ENCODE measurements at regions not wholly inside any gene's neighbourhood (a gene's known extent, or its start where the extent isn't known, plus 50 kb on each side); places are given as distances from the start of the nearest gene placed in this dataset.

DNA sequence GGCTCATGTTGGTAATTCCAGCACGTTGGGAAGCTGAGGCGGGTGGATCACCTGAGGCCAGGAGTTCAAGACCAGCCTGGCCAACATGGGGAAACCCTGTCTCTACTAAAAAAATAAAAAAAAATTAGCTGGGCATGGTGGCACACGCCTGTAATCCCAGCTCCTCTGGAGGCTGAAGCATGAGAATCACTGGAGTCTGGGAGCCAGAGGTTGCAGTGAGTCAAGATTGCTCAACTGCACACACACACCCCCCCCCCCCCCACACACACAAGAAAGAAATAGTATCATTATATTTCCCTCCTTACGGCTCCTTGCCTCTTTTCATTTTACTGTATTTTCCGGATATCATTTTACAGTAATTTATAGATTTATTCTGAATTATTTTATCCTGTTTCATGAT lies 963.1 kb upstream of the GOT2 start:
- Mint-ChIP-seq H3K9me3 (peaks cover 1% of the 10 kb centered on the region), H3K36me3 (no peaks in the 10 kb centered on the region), H3K27me3 (no peaks in the 10 kb centered on the region), H3K4me3 (no peak overlapping the region), H3K4me1 (no peaks in the 10 kb centered on the region), H3K27ac (no peak overlapping the region)
- no peak for DNase-seq (ENCODE audit: low spot score in 2 of 2)
- no peak for ATAC-seq (ENCODE audit: low read depth)

DNA sequence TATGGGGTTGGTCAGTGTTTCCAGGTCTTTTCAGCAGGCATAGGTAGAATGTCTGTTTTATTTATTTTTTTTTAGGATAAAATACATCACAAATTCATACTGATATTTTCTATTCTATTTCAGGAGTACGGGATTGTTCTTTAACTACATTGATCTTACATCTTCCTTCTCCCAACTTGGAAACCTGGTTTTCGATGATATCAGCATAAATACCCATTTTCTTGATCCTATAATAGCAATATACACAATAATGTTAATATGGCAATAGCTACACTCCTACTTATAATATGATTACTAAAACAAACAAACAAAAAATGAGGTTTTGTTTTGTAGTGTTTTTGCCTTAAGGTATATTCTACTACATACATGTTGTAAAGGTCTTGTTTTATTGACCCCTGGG lies 962.4 kb upstream of the GOT2 start:
- Mint-ChIP-seq H3K27me3 (no peaks in the 10 kb centered on the region), H3K36me3 (no peaks in the 10 kb centered on the region), H3K27ac (no peak overlapping the region), H3K4me3 (no peak overlapping the region), H3K9me3 (peaks cover 3% of the 10 kb centered on the region), H3K4me1 (no peaks in the 10 kb centered on the region)
- ATAC-seq (ENCODE audit: low read depth) (no peak), DNase-seq (ENCODE audit: low spot score in 2 of 2) (no peak)

GRCh38 chr16:59690216-59690615 lies 956.1 kb upstream of the GOT2 start:
- no peak for ATAC-seq (ENCODE audit: low read depth)
- H3K4me3 Mint-ChIP-seq = no peak overlapping the region
- no peaks in the 10 kb centered on the region for H3K4me1 Mint-ChIP-seq
- peaks cover 9% of the 10 kb centered on the region for H3K9me3 Mint-ChIP-seq
- DNase-seq (ENCODE audit: low spot score in 2 of 2) = no peak
- H3K27me3 Mint-ChIP-seq = no peaks in the 10 kb centered on the region
- H3K36me3 Mint-ChIP-seq = no peaks in the 10 kb centered on the region
- no peak overlapping the region for H3K27ac Mint-ChIP-seq

DNA sequence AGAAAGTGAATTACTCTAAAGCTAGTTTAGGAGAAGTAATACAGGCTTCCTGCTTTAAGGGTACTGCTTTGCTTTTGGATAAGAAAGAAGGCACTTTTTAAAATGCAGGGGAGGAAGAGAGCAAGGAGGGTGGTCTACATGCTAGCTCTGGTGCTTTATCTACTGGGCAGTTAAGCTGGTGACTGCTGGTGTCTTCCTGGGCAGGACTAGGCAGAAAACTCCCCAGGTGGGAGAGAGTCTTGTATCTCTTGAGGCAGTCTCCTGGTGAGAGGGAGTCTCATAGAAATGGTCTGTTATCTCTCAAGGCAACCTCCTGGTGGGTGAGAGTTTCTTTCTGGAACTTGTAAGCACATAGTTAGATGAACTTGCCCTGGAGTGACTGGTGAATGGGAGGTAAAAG lies 953.9 kb upstream of the GOT2 start:
- H3K27me3 Mint-ChIP-seq = no peaks in the 10 kb centered on the region
- ATAC-seq (ENCODE audit: low read depth) (no peak), DNase-seq (ENCODE audit: low spot score in 2 of 2) (no peak)
- H3K9me3 Mint-ChIP-seq = peaks cover 9% of the 10 kb centered on the region
- H3K27ac Mint-ChIP-seq = no peak overlapping the region
- no peaks in the 10 kb centered on the region for H3K4me1 Mint-ChIP-seq
- H3K36me3 Mint-ChIP-seq = no peaks in the 10 kb centered on the region
- no peak overlapping the region for H3K4me3 Mint-ChIP-seq

- Mint-ChIP-seq H3K9me3 (peaks cover 7% of the 10 kb centered on the region), H3K27ac (no peak overlapping the region), H3K36me3 (no peaks in the 10 kb centered on the region), H3K27me3 (no peaks in the 10 kb centered on the region), H3K4me1 (no peaks in the 10 kb centered on the region), H3K4me3 (no peak overlapping the region)
- no peak for ATAC-seq (ENCODE audit: low read depth)
- DNase-seq (ENCODE audit: low spot score in 2 of 2) = no peak
Measured at GRCh38 chr16:59686405-59686804, 952.3 kb upstream of the GOT2 start.

DNA sequence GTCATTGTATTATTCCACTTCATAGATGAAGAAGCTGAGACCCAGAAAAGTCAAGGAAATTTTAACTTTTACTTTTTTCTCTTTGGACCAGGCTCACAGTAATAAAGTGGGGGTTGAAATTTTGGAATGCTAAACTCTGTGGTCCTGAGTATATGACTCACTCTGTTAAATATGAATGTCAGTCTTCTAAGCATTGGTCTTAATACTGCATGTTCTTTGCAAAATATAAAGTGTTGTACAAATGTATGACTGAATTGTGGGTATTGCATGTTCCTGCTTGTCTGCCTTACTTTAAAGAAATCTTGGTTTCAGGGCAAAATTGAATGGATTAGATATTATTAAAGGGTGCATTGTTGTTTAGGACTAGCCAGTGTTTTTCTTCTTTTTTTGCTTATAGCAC lies 950.8 kb upstream of the GOT2 start:
- DNase-seq (ENCODE audit: low spot score in 2 of 2) = no peak
- no peak overlapping the region for H3K27ac Mint-ChIP-seq
- ATAC-seq (ENCODE audit: low read depth) = no peak

DNA sequence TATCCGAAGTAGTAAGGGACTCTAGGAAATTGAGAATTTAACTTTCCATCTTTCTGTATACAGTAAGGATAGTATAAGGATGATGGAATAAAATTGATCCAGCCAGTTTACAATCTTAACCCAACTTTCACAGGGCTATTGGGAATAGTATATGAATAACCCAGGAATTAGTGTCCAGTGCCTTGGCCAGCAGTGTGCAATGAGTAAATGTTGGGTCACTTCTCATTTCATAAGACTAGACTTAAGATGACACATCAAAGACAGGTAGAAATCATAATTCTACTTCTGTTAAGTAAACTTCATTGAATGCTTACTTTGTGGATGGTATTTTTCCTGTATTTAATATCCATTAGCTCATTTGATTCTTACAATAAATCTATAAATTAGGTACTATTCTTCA lies 949.6 kb upstream of the GOT2 start:
- ATAC-seq (ENCODE audit: low read depth) (no peak), DNase-seq (ENCODE audit: low spot score in 2 of 2) (no peak)
- H3K4me1 Mint-ChIP-seq = no peaks in the 10 kb centered on the region
- H3K27ac Mint-ChIP-seq = no peak overlapping the region
- no peaks in the 10 kb centered on the region for H3K27me3 Mint-ChIP-seq
- H3K36me3 Mint-ChIP-seq = no peaks in the 10 kb centered on the region
- H3K4me3 Mint-ChIP-seq = no peak overlapping the region
- peaks cover 6% of the 10 kb centered on the region for H3K9me3 Mint-ChIP-seq

More for the DNA sequence above, 950.8 kb upstream of the GOT2 start:
- Mint-ChIP-seq H3K36me3 (no peaks in the 10 kb centered on the region), H3K4me1 (no peaks in the 10 kb centered on the region), H3K9me3 (peaks cover 6% of the 10 kb centered on the region), H3K27me3 (no peaks in the 10 kb centered on the region), H3K4me3 (no peak overlapping the region)

DNA sequence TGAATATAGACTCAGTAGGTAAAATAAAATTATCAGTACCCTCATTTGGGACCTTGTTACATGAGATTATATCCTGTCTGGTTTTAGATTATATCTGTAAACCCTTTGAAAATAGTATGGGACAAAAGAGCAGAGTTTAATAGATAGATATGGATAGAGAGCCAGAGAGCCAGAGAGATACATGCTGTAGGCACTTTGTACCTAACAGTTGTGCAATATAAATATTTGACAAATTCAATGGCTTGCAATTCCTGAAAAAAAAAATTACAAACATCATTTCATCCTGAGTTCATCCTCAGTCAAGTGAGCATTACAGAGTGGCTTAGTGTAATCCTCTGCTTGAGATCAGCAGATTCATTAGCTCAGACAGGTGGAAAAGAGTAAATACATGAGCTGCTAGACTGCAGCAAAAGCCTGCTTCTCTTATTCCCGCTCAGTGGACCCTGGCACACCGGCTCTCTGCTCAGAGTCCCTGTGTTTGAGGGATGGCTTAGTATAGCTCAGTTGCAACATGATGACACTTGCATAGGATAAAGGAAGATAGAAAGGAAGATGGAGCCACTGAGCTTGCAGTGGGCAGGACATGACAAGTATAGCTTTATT lies 931.6 kb upstream of the GOT2 start:
- H3K36me3 Mint-ChIP-seq = no peaks in the 10 kb centered on the region
- DNase-seq (ENCODE audit: low spot score in 2 of 2) (no peak), ATAC-seq (ENCODE audit: low read depth) (no peak)
- peaks cover 7% of the 10 kb centered on the region for H3K9me3 Mint-ChIP-seq
- no peaks in the 10 kb centered on the region for H3K27me3 Mint-ChIP-seq
- H3K27ac Mint-ChIP-seq = peak overlapping the region; percentile 45
- no peaks in the 10 kb centered on the region for H3K4me1 Mint-ChIP-seq
- no peak overlapping the region for H3K4me3 Mint-ChIP-seq

DNA sequence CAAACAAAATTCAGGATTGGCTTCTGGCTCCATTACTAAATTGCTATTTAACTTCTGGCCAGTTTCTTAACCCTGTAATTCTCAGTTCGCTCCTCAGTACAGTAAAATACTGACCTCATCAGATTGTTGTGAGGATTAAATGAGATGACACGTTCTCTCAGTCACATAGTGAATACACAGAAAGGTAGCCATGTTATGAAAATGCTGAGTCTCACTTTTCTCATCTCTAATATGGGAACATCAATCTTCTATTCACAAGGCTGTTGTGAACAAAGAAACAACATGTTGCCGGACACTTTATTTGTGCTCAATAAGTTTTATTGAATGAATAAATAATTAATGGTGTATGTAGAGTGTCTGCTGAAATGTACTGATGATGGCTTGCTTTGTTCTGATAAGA lies 924.5 kb upstream of the GOT2 start:
- no peaks in the 10 kb centered on the region for H3K27me3 Mint-ChIP-seq
- no peaks in the 10 kb centered on the region for H3K4me1 Mint-ChIP-seq
- ATAC-seq (ENCODE audit: low read depth) (no peak), DNase-seq (ENCODE audit: low spot score in 2 of 2) (no peak)
- H3K9me3 Mint-ChIP-seq = peaks cover 8% of the 10 kb centered on the region
- no peak overlapping the region for H3K4me3 Mint-ChIP-seq
- H3K36me3 Mint-ChIP-seq = no peaks in the 10 kb centered on the region
- no peak overlapping the region for H3K27ac Mint-ChIP-seq

DNA sequence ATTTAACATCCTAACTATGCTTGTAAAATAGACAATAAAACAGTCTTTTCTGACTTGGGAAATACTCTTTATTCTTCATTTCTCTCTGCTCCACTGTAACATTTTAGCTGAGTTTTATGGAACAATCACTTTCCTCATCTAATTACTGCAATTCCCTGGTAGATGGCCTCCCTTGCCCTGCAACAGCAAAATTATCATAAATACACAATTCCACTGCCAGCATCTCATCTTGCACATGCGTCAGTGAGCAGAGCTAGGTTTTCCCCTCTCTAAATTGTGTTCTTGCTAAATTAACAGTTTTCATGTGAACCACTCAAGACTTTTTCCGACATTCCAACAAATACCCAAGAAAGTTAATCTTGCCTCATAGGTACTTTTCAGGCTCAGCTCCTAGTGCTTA lies 920.9 kb upstream of the GOT2 start:
- ATAC-seq (ENCODE audit: low read depth) = no peak
- no peaks in the 10 kb centered on the region for H3K27me3 Mint-ChIP-seq
- no peaks in the 10 kb centered on the region for H3K4me1 Mint-ChIP-seq
- no peak overlapping the region for H3K27ac Mint-ChIP-seq
- H3K9me3 Mint-ChIP-seq = peaks cover 12% of the 10 kb centered on the region
- H3K36me3 Mint-ChIP-seq = no peaks in the 10 kb centered on the region
- no peak overlapping the region for H3K4me3 Mint-ChIP-seq
- DNase-seq (ENCODE audit: low spot score in 2 of 2) = no peak

GRCh38 chr16:59654455-59654854 lies 920.3 kb upstream of the GOT2 start:
- no peak for ATAC-seq (ENCODE audit: low read depth)
- H3K4me1 Mint-ChIP-seq = no peaks in the 10 kb centered on the region
- no peak overlapping the region for H3K4me3 Mint-ChIP-seq
- no peak for DNase-seq (ENCODE audit: low spot score in 2 of 2)
- peaks cover 14% of the 10 kb centered on the region for H3K9me3 Mint-ChIP-seq
- H3K27me3 Mint-ChIP-seq = no peaks in the 10 kb centered on the region
- no peak overlapping the region for H3K27ac Mint-ChIP-seq
- H3K36me3 Mint-ChIP-seq = no peaks in the 10 kb centered on the region

- Mint-ChIP-seq H3K4me1 (no peaks in the 10 kb centered on the region), H3K27ac (no peak overlapping the region)
Measured at GRCh38 chr16:59651662-59652061, 917.5 kb upstream of the GOT2 start.

GRCh38 chr16:59645194-59645593 lies 911.1 kb upstream of the GOT2 start:
- H3K36me3 Mint-ChIP-seq = no peaks in the 10 kb centered on the region
- DNase-seq (ENCODE audit: low spot score in 2 of 2) (no peak), ATAC-seq (ENCODE audit: low read depth) (no peak)
- H3K9me3 Mint-ChIP-seq = peaks cover 6% of the 10 kb centered on the region
- H3K4me1 Mint-ChIP-seq = no peaks in the 10 kb centered on the region
- no peak overlapping the region for H3K27ac Mint-ChIP-seq
- H3K4me3 Mint-ChIP-seq = no peak overlapping the region
- no peaks in the 10 kb centered on the region for H3K27me3 Mint-ChIP-seq

More at GRCh38 chr16:59651662-59652061, 917.5 kb upstream of the GOT2 start:
- ATAC-seq (ENCODE audit: low read depth) (no peak), DNase-seq (ENCODE audit: low spot score in 2 of 2) (no peak)
- Mint-ChIP-seq H3K4me3 (no peak overlapping the region), H3K9me3 (peaks cover 12% of the 10 kb centered on the region), H3K36me3 (no peaks in the 10 kb centered on the region), H3K27me3 (no peaks in the 10 kb centered on the region)

DNA sequence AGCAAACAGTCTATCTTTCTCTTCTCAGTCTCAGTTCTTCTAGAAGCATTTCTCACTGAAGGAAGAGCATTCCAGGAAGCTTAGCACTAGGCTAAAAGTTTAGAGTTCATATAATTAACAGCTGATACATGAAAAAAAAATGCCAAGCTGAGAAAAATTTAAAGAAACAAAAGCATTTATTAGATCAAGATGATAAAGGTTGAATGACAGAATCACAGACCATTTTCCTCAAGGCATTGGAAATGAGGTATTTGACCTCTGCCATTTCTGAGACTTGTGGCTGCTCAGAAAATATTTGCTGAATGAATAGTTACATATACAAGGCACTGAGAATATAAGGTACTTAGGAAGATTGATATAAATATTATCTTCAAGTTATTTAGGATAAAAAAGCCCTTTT lies 901.6 kb upstream of the GOT2 start:
- DNase-seq (ENCODE audit: low spot score in 2 of 2) (no peak), ATAC-seq (ENCODE audit: low read depth) (no peak)
- H3K4me3 Mint-ChIP-seq = no peak overlapping the region
- no peaks in the 10 kb centered on the region for H3K4me1 Mint-ChIP-seq
- H3K9me3 Mint-ChIP-seq = peaks cover 4% of the 10 kb centered on the region
- no peak overlapping the region for H3K27ac Mint-ChIP-seq
- no peaks in the 10 kb centered on the region for H3K36me3 Mint-ChIP-seq
- H3K27me3 Mint-ChIP-seq = no peaks in the 10 kb centered on the region

DNA sequence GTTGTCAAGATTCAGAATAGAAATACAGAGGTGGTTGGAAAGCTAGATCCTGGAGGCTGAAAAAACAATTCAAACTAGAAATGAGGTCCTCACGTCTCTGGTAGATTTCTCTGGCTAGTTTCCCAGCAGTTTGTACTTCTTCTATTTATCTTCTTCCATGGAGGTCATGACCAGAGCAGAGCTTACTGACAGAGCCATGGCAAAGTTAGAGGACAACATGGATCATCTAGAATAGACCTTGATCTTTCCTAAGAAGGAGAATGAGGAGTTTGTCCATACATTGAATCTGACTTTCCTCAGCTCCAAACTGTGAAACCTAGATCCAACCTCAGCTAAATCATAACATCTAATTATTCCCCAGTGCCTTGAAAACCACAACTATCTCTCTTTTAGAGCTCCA lies 900.8 kb upstream of the GOT2 start:
- H3K4me1 Mint-ChIP-seq = no peaks in the 10 kb centered on the region
- H3K36me3 Mint-ChIP-seq = no peaks in the 10 kb centered on the region
- H3K4me3 Mint-ChIP-seq = no peak overlapping the region
- DNase-seq (ENCODE audit: low spot score in 2 of 2) = no peak
- peaks cover 4% of the 10 kb centered on the region for H3K9me3 Mint-ChIP-seq
- no peak for ATAC-seq (ENCODE audit: low read depth)
- H3K27me3 Mint-ChIP-seq = no peaks in the 10 kb centered on the region
- no peak overlapping the region for H3K27ac Mint-ChIP-seq

Data from memory B cell (primary cell).